Fibroblast of villous mesenchyme (primary cell): ENCODE measurements at regions not wholly inside any gene's neighbourhood (a gene's known extent, or its start where the extent isn't known, plus 50 kb on each side); places are given as distances from the start of the nearest gene placed in this dataset.
A peak's percentile ranks its signal among the peaks of the same experiment; 100 is the strongest.

ENCODE experiments used
- DNase-seq: peaks from one replicate; pipeline ENCODE4 v3.0.0-alpha.2; 2010; ENCODE audit warnings: low read depth
- H3K4me3 ChIP-seq: 2 replicates; pipeline ENCODE4 v1.5.1; 2011; ENCODE audit warnings: low read depth, mild to moderate bottlenecking, low read length
- CTCF ChIP-seq: IDR thresholded peaks from 2 replicates; pipeline ENCODE4 v1.5.1; 2012; ENCODE audit warnings: low read depth, mild to moderate bottlenecking, low read length; ENCODE audit not compliant: insufficient read depth

- no peak overlapping the region for H3K4me3 ChIP-seq
- peak; percentile 91 for DNase-seq
- TF ChIP-seq CTCF, result no peak
Measured at GRCh38 chr18:42414756-42415454, 459.9 kb downstream of the PIK3C3 start.

DNA sequence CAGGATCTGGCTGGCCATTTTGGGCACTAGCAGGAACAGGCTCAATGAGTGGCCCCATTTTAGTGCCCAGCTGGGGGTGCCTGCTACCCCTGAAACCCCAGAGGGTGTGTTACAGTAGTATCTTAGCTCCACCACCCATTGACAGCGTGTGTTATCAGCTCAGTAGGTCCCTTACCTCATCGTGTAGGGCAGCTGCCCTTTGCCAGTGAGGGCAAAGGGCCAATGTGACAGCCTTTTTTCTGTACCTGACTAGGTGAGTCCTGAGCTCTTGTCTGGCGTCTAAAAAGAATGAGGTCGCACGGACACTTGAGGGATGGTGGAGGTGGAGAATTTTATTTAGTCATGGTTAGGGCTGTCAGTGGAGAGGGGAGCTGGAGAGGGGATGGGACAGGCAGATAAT, 462.2 kb downstream of the PIK3C3 start:
- no peak overlapping the region for H3K4me3 ChIP-seq
- no peak for DNase-seq
- no peak for TF ChIP-seq CTCF

GRCh38 chr18:42418121-42418520, 463.1 kb downstream of the PIK3C3 start:
- peak; percentile 68 for DNase-seq
- no peak overlapping the region for H3K4me3 ChIP-seq
- no peak for TF ChIP-seq CTCF

GRCh38 chr18:42425025-42425424, 470.0 kb downstream of the PIK3C3 start:
- no peak overlapping the region for H3K4me3 ChIP-seq
- DNase-seq, result no peak
- TF ChIP-seq CTCF, result no peak

DNA sequence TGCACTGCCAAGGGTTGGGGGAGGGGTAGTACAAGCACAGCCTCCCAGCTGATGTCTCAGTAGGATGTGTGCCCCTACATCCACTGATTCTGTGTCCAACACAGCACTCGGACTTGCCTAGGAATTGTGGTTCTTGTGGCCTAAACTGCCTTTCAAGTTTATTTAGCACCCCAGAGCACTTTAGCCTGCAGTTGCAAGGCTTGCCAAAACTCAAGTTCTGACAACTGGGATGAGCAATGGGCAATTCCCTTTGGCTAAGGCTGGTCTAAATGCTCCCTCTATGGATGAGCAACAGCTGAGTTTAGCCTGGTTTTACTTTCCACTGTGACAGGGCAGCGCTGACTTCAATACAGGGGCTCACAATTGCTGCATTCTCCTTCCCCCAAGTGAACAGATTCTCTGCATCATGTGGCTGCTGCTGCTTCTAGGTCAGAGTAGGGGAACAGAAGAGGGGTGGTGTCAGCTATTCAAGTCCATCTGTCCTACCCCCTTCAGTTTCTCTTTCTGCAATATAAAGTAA, 471.5 kb downstream of the PIK3C3 start:
- no peak for DNase-seq
- TF ChIP-seq CTCF, result no peak
- H3K4me3 ChIP-seq, result no peak overlapping the region

DNA sequence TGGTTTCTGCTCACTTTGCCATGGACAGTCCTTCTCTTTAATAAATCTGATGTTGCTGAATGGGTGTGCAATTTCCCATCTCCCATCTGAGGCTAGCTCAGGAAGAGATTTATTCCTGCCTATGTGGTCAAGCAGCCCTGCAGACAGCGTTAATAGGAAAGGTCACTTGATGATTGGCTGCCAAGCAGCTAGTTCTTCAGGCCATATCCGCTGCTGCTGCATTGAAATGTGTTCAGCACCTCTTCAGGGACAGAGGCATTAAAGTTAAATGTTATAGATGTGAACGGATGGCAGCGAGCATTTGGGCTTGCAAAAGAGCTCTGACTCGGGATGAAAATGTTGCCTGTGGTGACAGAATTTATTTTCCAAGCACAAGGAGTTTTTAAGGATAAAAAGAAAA, 474.2 kb downstream of the PIK3C3 start:
- no peak for DNase-seq
- TF ChIP-seq CTCF, result no peak

DNA sequence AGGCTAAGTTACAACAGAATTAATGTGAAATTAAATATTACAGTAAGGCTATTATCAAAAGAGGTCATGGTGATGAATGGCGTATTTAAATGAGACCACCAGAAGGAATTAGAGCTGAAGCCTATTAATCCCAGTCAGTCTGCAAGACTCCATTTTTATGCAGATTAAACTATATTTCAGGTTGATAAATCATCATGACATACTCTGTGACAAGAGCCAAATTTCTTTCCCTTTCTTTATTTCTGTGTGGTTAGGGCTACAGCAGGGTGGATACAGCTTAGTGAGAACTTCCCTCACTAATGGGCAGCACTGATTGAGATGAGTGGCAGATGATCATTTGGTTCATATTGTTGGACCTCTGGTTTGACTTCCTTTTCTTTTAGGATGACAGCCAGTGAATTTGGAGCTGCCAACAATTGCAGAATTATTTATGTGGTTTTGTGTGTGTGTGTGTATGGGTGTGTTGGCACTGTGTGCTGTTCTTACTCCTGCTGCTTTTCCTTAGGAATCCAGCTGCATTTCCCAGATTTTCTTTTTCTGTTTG, 481.3 kb downstream of the PIK3C3 start:
- no peak for DNase-seq
- TF ChIP-seq CTCF, result no peak
- no peak overlapping the region for H3K4me3 ChIP-seq

More for the DNA sequence above, 474.2 kb downstream of the PIK3C3 start:
- H3K4me3 ChIP-seq, result no peak overlapping the region
